ENCODE measurements at regions not wholly inside any gene's neighbourhood (a gene's known extent, or its start where the extent isn't known, plus 50 kb on each side); places are given as distances from the start of the nearest gene placed in this dataset.

DNA sequence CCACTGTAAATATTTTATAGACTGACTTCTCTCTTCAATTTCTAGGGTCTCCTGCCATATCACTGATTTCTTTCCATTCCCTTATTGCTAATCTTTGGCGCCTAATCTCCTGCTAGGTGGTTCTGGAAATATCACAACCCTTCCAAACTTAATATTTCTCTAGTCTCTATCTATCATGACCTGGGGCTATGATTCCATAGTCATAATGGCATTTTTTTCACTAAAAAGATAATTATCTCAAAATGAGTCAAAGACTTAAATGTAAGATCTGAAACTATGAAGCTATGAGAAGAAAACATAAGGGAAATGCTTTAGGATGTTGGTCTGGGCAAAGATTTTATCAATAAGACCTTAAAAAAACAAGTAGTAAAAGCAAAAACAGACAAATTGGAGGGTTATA, 74.2 kb downstream of the LEPR start:
- TF ChIP-seq, protein P1, sequence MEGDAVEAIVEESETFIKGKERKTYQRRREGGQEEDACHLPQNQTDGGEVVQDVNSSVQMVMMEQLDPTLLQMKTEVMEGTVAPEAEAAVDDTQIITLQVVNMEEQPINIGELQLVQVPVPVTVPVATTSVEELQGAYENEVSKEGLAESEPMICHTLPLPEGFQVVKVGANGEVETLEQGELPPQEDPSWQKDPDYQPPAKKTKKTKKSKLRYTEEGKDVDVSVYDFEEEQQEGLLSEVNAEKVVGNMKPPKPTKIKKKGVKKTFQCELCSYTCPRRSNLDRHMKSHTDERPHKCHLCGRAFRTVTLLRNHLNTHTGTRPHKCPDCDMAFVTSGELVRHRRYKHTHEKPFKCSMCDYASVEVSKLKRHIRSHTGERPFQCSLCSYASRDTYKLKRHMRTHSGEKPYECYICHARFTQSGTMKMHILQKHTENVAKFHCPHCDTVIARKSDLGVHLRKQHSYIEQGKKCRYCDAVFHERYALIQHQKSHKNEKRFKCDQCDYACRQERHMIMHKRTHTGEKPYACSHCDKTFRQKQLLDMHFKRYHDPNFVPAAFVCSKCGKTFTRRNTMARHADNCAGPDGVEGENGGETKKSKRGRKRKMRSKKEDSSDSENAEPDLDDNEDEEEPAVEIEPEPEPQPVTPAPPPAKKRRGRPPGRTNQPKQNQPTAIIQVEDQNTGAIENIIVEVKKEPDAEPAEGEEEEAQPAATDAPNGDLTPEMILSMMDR (IDR thresholded peaks at IDR 0.05): no peak
- no peak for TF ChIP-seq POLR2A (IDR thresholded peaks at IDR 0.05)

Measured in lower leg skin (tissue), 3 donors.